CD8-positive, alpha-beta memory T cell (primary cell): ENCODE measurements at regions not wholly inside any gene's neighbourhood (a gene's known extent, or its start where the extent isn't known, plus 50 kb on each side); places are given as distances from the start of the nearest gene placed in this dataset.

Experiments used
- CTCF ChIA-PET: fragments of 350-600 bp; sonication (Branson Sonifier 250); formaldehyde crosslinking; loops from one replicate; lab custom pipeline; 2021; ENCODE audit warnings: antibody characterized with exemption; lab: Charles Lee
- POLR2A ChIA-PET: fragments of 350-600 bp; sonication (Branson Sonifier 250); formaldehyde crosslinking; loops from one replicate; lab custom pipeline; 2021; ENCODE audit warnings: antibody characterized with exemption; lab: Charles Lee
- DNase-seq, 5 donors: peaks; one replicate each; pipeline versions ENCODE4 v3.0.0 to v3.0.0-alpha.2; 2020 to 2022; ENCODE audit warnings: mixed read lengths in 1 of 5
- H3K27ac ChIP-seq: one replicate; pipeline ENCODE4 v1.7.0; 2013; ENCODE audit warnings: low read depth, mild to moderate bottlenecking, low read length, moderate library complexity
- H3K27me3 ChIP-seq: 2 replicates; pipeline ENCODE4 v1.7.0; 2013; ENCODE audit warnings: low read length, mild to moderate bottlenecking; ENCODE audit not compliant: insufficient read depth, poor library complexity, severe bottlenecking
- H3K36me3 ChIP-seq: 2 replicates; pipeline ENCODE4 v1.7.0; 2013; ENCODE audit warnings: mild to moderate bottlenecking, low read length, moderate library complexity; ENCODE audit not compliant: insufficient read depth
- H3K4me1 ChIP-seq: 2 replicates; pipeline ENCODE4 v1.7.0; 2013; ENCODE audit warnings: mild to moderate bottlenecking, low read length, moderate library complexity; ENCODE audit not compliant: insufficient read depth
- H3K4me3 ChIP-seq: 2 replicates; pipeline ENCODE4 v1.7.0; 2013; ENCODE audit warnings: mild to moderate bottlenecking, low read length
- H3K9me3 ChIP-seq: 2 replicates; pipeline ENCODE4 v1.7.0; 2013; ENCODE audit warnings: mild to moderate bottlenecking, low read length
- H3K27ac Mint-ChIP-seq, 8 donors: one replicate each; pipeline ENCODE4 v1.8.0; 2020 to 2021; ENCODE audit warnings: mixed read lengths in 8 of 8, mild to moderate bottlenecking in 6 of 8, inconsistent platforms in 3 of 8, moderate library complexity in 3 of 8
- H3K27me3 Mint-ChIP-seq, 2 donors: one replicate each; pipeline ENCODE4 v1.8.0; 2020 to 2021; ENCODE audit warnings: mixed read lengths in 2 of 2, mild to moderate bottlenecking in 1 of 2, moderate library complexity in 1 of 2
- H3K36me3 Mint-ChIP-seq, 3 donors: one replicate each; pipeline ENCODE4 v1.8.0; 2020 to 2021; ENCODE audit warnings: mixed read lengths in 3 of 3, inconsistent platforms in 1 of 3, mild to moderate bottlenecking in 1 of 3
- H3K4me1 Mint-ChIP-seq, 3 donors: one replicate each; pipeline ENCODE4 v1.8.0; 2020 to 2021; ENCODE audit warnings: mixed read lengths in 3 of 3, inconsistent platforms in 1 of 3, mild to moderate bottlenecking in 1 of 3
- H3K4me3 Mint-ChIP-seq, 7 donors: one replicate each; pipeline ENCODE4 v1.8.0; 2020 to 2021; ENCODE audit warnings: mixed read lengths in 7 of 7, mild to moderate bottlenecking in 6 of 7, moderate library complexity in 4 of 7, inconsistent platforms in 2 of 7
- H3K9me3 Mint-ChIP-seq, 5 donors: one replicate each; pipeline ENCODE4 v1.8.0; 2020 to 2022; ENCODE audit warnings: mixed read lengths in 5 of 5, mild to moderate bottlenecking in 3 of 5, moderate library complexity in 2 of 5, inconsistent platforms in 1 of 5

- Histone ChIP-seq H3K27me3 (no peaks in the 10 kb centered on the region), H3K9me3 (no peaks in the 10 kb centered on the region), H3K27ac (peak overlapping the region; percentile 86), H3K36me3 (no peaks in the 10 kb centered on the region), H3K4me3 (no peak overlapping the region), H3K4me1 (no peaks in the 10 kb centered on the region)
- CTCF ChIA-PET, result interaction anchor here (0.8 to 1.5 kb wide), 3 partner anchors 74 to 224 kb away, joined by 3 to 5 read pairs (median 4); no protein-coding TSS in a partner anchor
- peaks cover 2 to 12% (median 3%) of the 10 kb centered on the region in 5 donors for H3K9me3 Mint-ChIP-seq
- peak overlapping the region in 1 of 8 donors; percentile 38 for H3K27ac Mint-ChIP-seq
- DNase-seq, result no peak
- H3K4me3 Mint-ChIP-seq, result no peak overlapping the region
- peaks cover 0 to 5% (median 0%) of the 10 kb centered on the region in 3 donors for H3K36me3 Mint-ChIP-seq
- POLR2A ChIA-PET, result interaction anchor here (0.6 kb wide), 1 partner anchor 19 kb away, joined by 3 read pairs; no protein-coding TSS in a partner anchor
- no peaks in the 10 kb centered on the region for H3K27me3 Mint-ChIP-seq
- H3K4me1 Mint-ChIP-seq, result peaks cover 0 to under 1% (median 0%) of the 10 kb centered on the region in 3 donors
These were observed 76.5 kb upstream of the GSE1 start for GRCh38 chr16:85536411-85537330.

GRCh38 chr16:85537331-85537788, 75.8 kb upstream of the GSE1 start:
- H3K4me1 Mint-ChIP-seq, result peaks cover 0 to 1% (median 0%) of the 10 kb centered on the region in 3 donors
- Histone ChIP-seq H3K36me3 (no peaks in the 10 kb centered on the region), H3K4me1 (no peaks in the 10 kb centered on the region), H3K4me3 (no peak overlapping the region), H3K27me3 (no peaks in the 10 kb centered on the region), H3K27ac (peak overlapping the region; percentile 86), H3K9me3 (no peaks in the 10 kb centered on the region)
- peaks cover 0 to 5% (median 0%) of the 10 kb centered on the region in 3 donors for H3K36me3 Mint-ChIP-seq
- no peaks in the 10 kb centered on the region for H3K27me3 Mint-ChIP-seq
- no peak overlapping the region for H3K4me3 Mint-ChIP-seq
- ChIA-PET CTCF (interaction anchor here (1.4 to 1.5 kb wide), 2 partner anchors 73 to 78 kb away, joined by 4 to 5 read pairs; no protein-coding TSS in a partner anchor), POLR2A (interaction anchor here (0.6 kb wide), 1 partner anchor 18 kb away, joined by 3 read pairs; no protein-coding TSS in a partner anchor)
- DNase-seq, result no peak
- H3K9me3 Mint-ChIP-seq, result peaks cover 2 to 12% (median 3%) of the 10 kb centered on the region in 5 donors
- H3K27ac Mint-ChIP-seq, result no peak overlapping the region

GRCh38 chr16:85537795-85538401, 75.2 kb upstream of the GSE1 start:
- no peak for DNase-seq
- Mint-ChIP-seq H3K4me3 (no peak overlapping the region), H3K36me3 (peaks cover 0 to 5% (median 0%) of the 10 kb centered on the region in 3 donors), H3K27me3 (no peaks in the 10 kb centered on the region), H3K4me1 (peaks cover 0 to 1% (median 0%) of the 10 kb centered on the region in 3 donors), H3K9me3 (peaks cover 2 to 12% (median 3%) of the 10 kb centered on the region in 5 donors), H3K27ac (no peak overlapping the region)
- CTCF ChIA-PET, result interaction anchor here (1.4 to 1.5 kb wide), 2 partner anchors 73 to 77 kb away, joined by 4 to 5 read pairs; no protein-coding TSS in a partner anchor
- no peaks in the 10 kb centered on the region for H3K4me1 ChIP-seq
- H3K36me3 ChIP-seq, result no peaks in the 10 kb centered on the region
- H3K4me3 ChIP-seq, result no peak overlapping the region
- H3K27me3 ChIP-seq, result no peaks in the 10 kb centered on the region
- POLR2A ChIA-PET, result interaction anchor here (1.6 kb wide), 1 partner anchor 16 kb away, joined by 4 read pairs; no protein-coding TSS in a partner anchor
- no peaks in the 10 kb centered on the region for H3K9me3 ChIP-seq
- peak overlapping the region; percentile 86 for H3K27ac ChIP-seq

GRCh38 chr16:85539084-85539483, 74.0 kb upstream of the GSE1 start:
- Histone ChIP-seq H3K36me3 (no peaks in the 10 kb centered on the region), H3K27ac (no peak overlapping the region), H3K4me3 (no peak overlapping the region), H3K9me3 (no peaks in the 10 kb centered on the region), H3K4me1 (no peaks in the 10 kb centered on the region), H3K27me3 (no peaks in the 10 kb centered on the region)
- no peak overlapping the region for H3K4me3 Mint-ChIP-seq
- H3K27me3 Mint-ChIP-seq, result no peaks in the 10 kb centered on the region
- DNase-seq, result no peak
- ChIA-PET POLR2A (interaction anchor here (0.6 to 1.6 kb wide), 2 partner anchors 15 to 62 kb away, joined by 3 to 4 read pairs; no protein-coding TSS in a partner anchor), CTCF (interaction anchor here (1.8 kb wide), 1 partner anchor 72 kb away, joined by 8 read pairs; no protein-coding TSS in a partner anchor)
- H3K36me3 Mint-ChIP-seq, result peaks cover 0 to 5% (median 0%) of the 10 kb centered on the region in 3 donors
- H3K4me1 Mint-ChIP-seq, result peaks cover 0 to 1% (median 0%) of the 10 kb centered on the region in 3 donors
- peaks cover 2 to 12% (median 3%) of the 10 kb centered on the region in 5 donors for H3K9me3 Mint-ChIP-seq
- no peak overlapping the region for H3K27ac Mint-ChIP-seq

- no peak for DNase-seq
- no peaks in the 10 kb centered on the region for H3K36me3 ChIP-seq
- ChIA-PET POLR2A (interaction anchor here (1.6 kb wide), 1 partner anchor 15 kb away, joined by 4 read pairs; no protein-coding TSS in a partner anchor), CTCF (interaction anchor here (1.8 kb wide), 1 partner anchor 71 kb away, joined by 8 read pairs; no protein-coding TSS in a partner anchor)
- Mint-ChIP-seq H3K4me1 (peaks cover 0 to 1% (median 0%) of the 10 kb centered on the region in 3 donors), H3K27ac (peak overlapping the region in 1 of 8 donors; percentile 54), H3K4me3 (no peak overlapping the region), H3K27me3 (no peaks in the 10 kb centered on the region), H3K36me3 (peaks cover 0 to 5% (median 0%) of the 10 kb centered on the region in 3 donors), H3K9me3 (peaks cover 2 to 12% (median 3%) of the 10 kb centered on the region in 5 donors)
- no peaks in the 10 kb centered on the region for H3K27me3 ChIP-seq
- H3K4me1 ChIP-seq, result no peaks in the 10 kb centered on the region
- no peak overlapping the region for H3K27ac ChIP-seq
- H3K9me3 ChIP-seq, result no peaks in the 10 kb centered on the region
- no peak overlapping the region for H3K4me3 ChIP-seq
These were observed 73.4 kb upstream of the GSE1 start for GRCh38 chr16:85539629-85540291.

GRCh38 chr16:85541181-85541580, 71.9 kb upstream of the GSE1 start:
- Histone ChIP-seq H3K4me3 (no peak overlapping the region), H3K27ac (no peak overlapping the region), H3K36me3 (no peaks in the 10 kb centered on the region), H3K4me1 (no peaks in the 10 kb centered on the region), H3K27me3 (no peaks in the 10 kb centered on the region), H3K9me3 (no peaks in the 10 kb centered on the region)
- H3K4me1 Mint-ChIP-seq, result peaks cover 0 to 3% (median 0%) of the 10 kb centered on the region in 3 donors
- peaks cover 2 to 12% (median 3%) of the 10 kb centered on the region in 5 donors for H3K9me3 Mint-ChIP-seq
- H3K27ac Mint-ChIP-seq, result no peak overlapping the region
- DNase-seq, result no peak
- H3K4me3 Mint-ChIP-seq, result no peak overlapping the region
- H3K36me3 Mint-ChIP-seq, result peaks cover 0 to 5% (median 0%) of the 10 kb centered on the region in 3 donors
- H3K27me3 Mint-ChIP-seq, result no peaks in the 10 kb centered on the region
- ChIA-PET CTCF (no interaction called here), POLR2A (no interaction called here)

GRCh38 chr16:85541619-85541979, 71.5 kb upstream of the GSE1 start:
- no peak overlapping the region for H3K4me3 ChIP-seq
- no peaks in the 10 kb centered on the region for H3K4me1 ChIP-seq
- ChIA-PET POLR2A (no interaction called here), CTCF (no interaction called here)
- Mint-ChIP-seq H3K9me3 (peaks cover 2 to 12% (median 3%) of the 10 kb centered on the region in 5 donors), H3K4me1 (peaks cover 0 to 3% (median 0%) of the 10 kb centered on the region in 3 donors), H3K4me3 (no peak overlapping the region), H3K36me3 (peaks cover 0 to 5% (median 0%) of the 10 kb centered on the region in 3 donors), H3K27ac (no peak overlapping the region), H3K27me3 (no peaks in the 10 kb centered on the region)
- no peak for DNase-seq
- H3K27ac ChIP-seq, result no peak overlapping the region
- H3K27me3 ChIP-seq, result no peaks in the 10 kb centered on the region
- H3K36me3 ChIP-seq, result no peaks in the 10 kb centered on the region
- no peaks in the 10 kb centered on the region for H3K9me3 ChIP-seq
